ENCODE measurements at regions not wholly inside any gene's neighbourhood (a gene's known extent, or its start where the extent isn't known, plus 50 kb on each side); places are given as distances from the start of the nearest gene placed in this dataset.

- no peak for TF ChIP-seq CTCF (IDR thresholded peaks at IDR 0.05)
- TF ChIP-seq POLR2A (IDR thresholded peaks at IDR 0.05), result no peak
Measured at GRCh38 chr3:144350125-144350524, 378.5 kb downstream of the DIPK2A start.

All from lower leg skin (tissue), 3 donors.